PC-9 (cell line): ENCODE measurements at regions not wholly inside any gene's neighbourhood (a gene's known extent, or its start where the extent isn't known, plus 50 kb on each side); places are given as distances from the start of the nearest gene placed in this dataset.

Source experiments
- BruUV-seq: library from RNA; stranded (reverse); fragments of 400-500 nt; replicated peaks from 2 replicates; lab custom pipeline; 2021; lab: Mats Ljungman, UMichigan
- CTCF ChIA-PET: fragments of 300-600 bp; sonication (Branson Sonifier 250); formaldehyde crosslinking; loops from one replicate; lab custom pipeline; 2022; ENCODE audit warnings: antibody characterized with exemption; lab: Charles Lee
- POLR2A ChIA-PET: fragments of 300-600 bp; sonication (Branson Sonifier 250); formaldehyde crosslinking; loops from one replicate; lab custom pipeline; 2022; ENCODE audit warnings: antibody characterized with exemption; ENCODE audit not compliant: unreplicated experiment; lab: Charles Lee
- DNase-seq, 2 experiments: peaks; one replicate each; pipeline versions ENCODE4 v3.0.0 to v3.0.0-alpha.2; 2015 to 2022; ENCODE audit warnings: mixed read lengths in 1 of 2
- H2AFZ ChIP-seq: fragments of 200-600 bp; sonication (generic); 2 replicates; pipeline ENCODE4 v1.8.1; 2017; ENCODE audit warnings: antibody characterized with exemption
- H3F3A ChIP-seq: fragments of 200-600 bp; sonication (generic); 2 replicates; pipeline ENCODE4 v1.8.1; 2017; ENCODE audit warnings: antibody characterized with exemption, mild to moderate bottlenecking, low read depth; ENCODE audit not compliant: insufficient read depth
- H3K27ac ChIP-seq: fragments of 200-600 bp; sonication (generic); 2 replicates; pipeline ENCODE4 v1.6.1; 2016; ENCODE audit warnings: mixed run types
- H3K27me3 ChIP-seq: fragments of 200-600 bp; sonication (generic); 2 replicates; pipeline ENCODE4 v1.6.1; 2016; ENCODE audit warnings: low read depth, mixed run types; ENCODE audit not compliant: insufficient read depth
- H3K36me3 ChIP-seq: fragments of 200-600 bp; sonication (generic); 2 replicates; pipeline ENCODE4 v1.6.1; 2016; ENCODE audit warnings: low read depth, mixed run types
- H3K4me1 ChIP-seq: fragments of 200-600 bp; sonication (generic); replicated peaks from 2 replicates; pipeline ENCODE4 v1.6.1; 2016; ENCODE audit warnings: mixed run types; ENCODE audit not compliant: insufficient read depth
- H3K4me2 ChIP-seq: fragments of 200-600 bp; sonication (generic); 2 replicates; pipeline ENCODE4 v1.6.1; 2017; ENCODE audit warnings: mixed run types
- H3K4me3 ChIP-seq: fragments of 200-600 bp; sonication (generic); 2 replicates; pipeline ENCODE4 v1.6.1; 2016; ENCODE audit warnings: mixed run types
- H3K79me2 ChIP-seq: fragments of 200-600 bp; sonication (generic); 2 replicates; pipeline ENCODE4 v1.6.1; 2017; ENCODE audit warnings: low read depth, mixed run types
- H3K9me2 ChIP-seq: fragments of 200-600 bp; sonication (generic); 2 replicates; pipeline ENCODE4 v1.8.1; 2017; ENCODE audit warnings: mild to moderate bottlenecking; ENCODE audit not compliant: insufficient read depth
- H3K9me3 ChIP-seq: fragments of 200-600 bp; sonication (generic); 2 replicates; pipeline ENCODE4 v1.8.1; 2016; ENCODE audit warnings: low read depth; ENCODE audit not compliant: insufficient read depth
- H4K20me1 ChIP-seq: fragments of 200-600 bp; sonication (generic); 2 replicates; pipeline ENCODE4 v1.8.1; 2017; ENCODE audit not compliant: insufficient read depth
- EZH2 ChIP-seq: fragments of 200-600 bp; sonication (generic); IDR thresholded peaks from 2 replicates; pipeline ENCODE4 v1.8.0; 2017; ENCODE audit warnings: antibody characterized with exemption, low read depth
- intact Hi-C: fragments of 100-400 bp; cut with micrococcal nuclease; formaldehyde crosslinking; loops from one replicate; pipeline ENCODE4 v1.10.0; 2022; ENCODE audit not compliant: unreplicated experiment
- TF ChIP-seq, protein P1 (sequence below): fragments of 200-600 bp; sonication (generic); conservative IDR thresholded peaks from 2 replicates; pipeline ENCODE4 v1.6.1; 2017; ENCODE audit warnings: mixed run types, antibody characterized with exemption, mild to moderate bottlenecking, moderate library complexity

GRCh38 chr18:67219821-67220220 lies 296.7 kb downstream of the DSEL start:
- no peak overlapping the region for H3K4me3 ChIP-seq
- H3K4me2 ChIP-seq, result no peak overlapping the region
- H3K27ac ChIP-seq, result no peak overlapping the region
- intact Hi-C loops, result loop anchor here (5.0 kb wide), 1 partner anchor 1622 kb away; no protein-coding TSS in a partner anchor
- no peaks in the 10 kb centered on the region for H3K36me3 ChIP-seq
- H3K79me2 ChIP-seq, result no peaks in the 10 kb centered on the region
- no peaks in the 10 kb centered on the region for H3K9me2 ChIP-seq
- no peaks in the 10 kb centered on the region for H3K9me3 ChIP-seq
- no peaks in the 10 kb centered on the region for H3F3A ChIP-seq
- no peak overlapping the region for H2AFZ ChIP-seq
- CTCF ChIA-PET, result no interaction called here
- POLR2A ChIA-PET, result no interaction called here
- no peak for DNase-seq
- H4K20me1 ChIP-seq, result no peaks in the 10 kb centered on the region
- H3K4me1 ChIP-seq, result no peaks in the 10 kb centered on the region
- BruUV-seq, result no TSS peak
- TF ChIP-seq EZH2, result no peak
- TF ChIP-seq, protein P1, sequence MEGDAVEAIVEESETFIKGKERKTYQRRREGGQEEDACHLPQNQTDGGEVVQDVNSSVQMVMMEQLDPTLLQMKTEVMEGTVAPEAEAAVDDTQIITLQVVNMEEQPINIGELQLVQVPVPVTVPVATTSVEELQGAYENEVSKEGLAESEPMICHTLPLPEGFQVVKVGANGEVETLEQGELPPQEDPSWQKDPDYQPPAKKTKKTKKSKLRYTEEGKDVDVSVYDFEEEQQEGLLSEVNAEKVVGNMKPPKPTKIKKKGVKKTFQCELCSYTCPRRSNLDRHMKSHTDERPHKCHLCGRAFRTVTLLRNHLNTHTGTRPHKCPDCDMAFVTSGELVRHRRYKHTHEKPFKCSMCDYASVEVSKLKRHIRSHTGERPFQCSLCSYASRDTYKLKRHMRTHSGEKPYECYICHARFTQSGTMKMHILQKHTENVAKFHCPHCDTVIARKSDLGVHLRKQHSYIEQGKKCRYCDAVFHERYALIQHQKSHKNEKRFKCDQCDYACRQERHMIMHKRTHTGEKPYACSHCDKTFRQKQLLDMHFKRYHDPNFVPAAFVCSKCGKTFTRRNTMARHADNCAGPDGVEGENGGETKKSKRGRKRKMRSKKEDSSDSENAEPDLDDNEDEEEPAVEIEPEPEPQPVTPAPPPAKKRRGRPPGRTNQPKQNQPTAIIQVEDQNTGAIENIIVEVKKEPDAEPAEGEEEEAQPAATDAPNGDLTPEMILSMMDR, result no peak
- H3K27me3 ChIP-seq, result no peaks in the 10 kb centered on the region

GRCh38 chr18:67218556-67218955 lies 298.0 kb downstream of the DSEL start:
- CTCF ChIA-PET, result no interaction called here

DNA sequence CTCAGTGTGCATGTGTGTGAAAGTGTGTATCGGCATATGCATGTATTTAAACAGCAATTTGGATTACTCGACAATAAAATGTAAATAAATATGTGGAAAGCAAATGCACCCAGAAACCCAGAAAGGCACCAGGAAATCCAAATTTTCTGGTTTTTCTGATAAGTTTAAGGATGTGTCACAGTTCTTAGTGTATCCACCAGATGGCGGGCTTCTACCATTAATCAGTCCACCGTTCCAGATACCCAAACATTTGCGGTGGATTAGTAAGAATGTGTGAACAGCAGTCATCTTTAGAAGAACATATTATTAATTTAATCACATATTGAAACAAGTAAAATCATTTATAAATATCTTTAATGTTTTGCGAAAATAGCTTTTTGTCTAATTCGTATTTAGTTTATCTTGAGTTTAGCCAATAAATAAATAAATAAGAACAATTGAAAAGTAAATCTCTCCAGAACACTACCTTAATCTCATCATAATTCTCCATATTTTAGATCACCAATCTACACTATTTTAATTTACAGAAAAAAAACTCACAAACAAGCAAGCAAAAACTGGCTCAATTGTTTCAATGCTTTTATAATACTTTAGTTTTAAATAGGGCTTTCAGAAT lies 298.9 kb downstream of the DSEL start:
- no peak overlapping the region for H3K4me3 ChIP-seq
- H3K36me3 ChIP-seq, result no peaks in the 10 kb centered on the region
- ChIA-PET CTCF (no interaction called here), POLR2A (no interaction called here)
- no peaks in the 10 kb centered on the region for H3K79me2 ChIP-seq
- no peak overlapping the region for H2AFZ ChIP-seq
- H3K9me3 ChIP-seq, result no peaks in the 10 kb centered on the region
- no peaks in the 10 kb centered on the region for H4K20me1 ChIP-seq
- no peak overlapping the region for H3K4me2 ChIP-seq
- no peaks in the 10 kb centered on the region for H3K9me2 ChIP-seq
- peak; percentile 23 to 38 for DNase-seq
- no peak overlapping the region for H3K27ac ChIP-seq
- no peak for TF ChIP-seq EZH2
- TF ChIP-seq, protein P1, result peak; percentile 88
- H3K27me3 ChIP-seq, result no peaks in the 10 kb centered on the region
- BruUV-seq, result no TSS peak
- intact Hi-C loops, result loop anchor here (1.0 to 5.0 kb wide), 3 partner anchors 298 to 1625 kb away; no protein-coding TSS in a partner anchor
- no peaks in the 10 kb centered on the region for H3F3A ChIP-seq
- no peaks in the 10 kb centered on the region for H3K4me1 ChIP-seq

More at GRCh38 chr18:67218556-67218955, 298.0 kb downstream of the DSEL start:
- TF ChIP-seq, protein P1, result no peak
- TF ChIP-seq EZH2, result no peak
- Histone ChIP-seq H3K27me3 (no peaks in the 10 kb centered on the region), H4K20me1 (no peaks in the 10 kb centered on the region), H3K27ac (no peak overlapping the region), H2AFZ (no peak overlapping the region), H3K4me2 (no peak overlapping the region), H3K4me3 (no peak overlapping the region), H3K4me1 (no peaks in the 10 kb centered on the region), H3K36me3 (no peaks in the 10 kb centered on the region), H3K9me3 (no peaks in the 10 kb centered on the region), H3K9me2 (no peaks in the 10 kb centered on the region), H3K79me2 (no peaks in the 10 kb centered on the region), H3F3A (no peaks in the 10 kb centered on the region)
- intact Hi-C loops, result loop anchor here (5.0 kb wide), 1 partner anchor 1624 kb away; no protein-coding TSS in a partner anchor
- POLR2A ChIA-PET, result no interaction called here
- no peak for DNase-seq
- no TSS peak for BruUV-seq
